PFSK-1 (cell line): ENCODE measurements at regions not wholly inside any gene's neighbourhood (a gene's known extent, or its start where the extent isn't known, plus 50 kb on each side); places are given as distances from the start of the nearest gene placed in this dataset.

Experiments
- POLR2AphosphoS5 ChIP-seq: IDR thresholded peaks from 2 replicates; pipeline ENCODE4 v1.6.1; 2012; ENCODE audit warnings: low read depth, mild to moderate bottlenecking, control low read depth, low read length, moderate library complexity
- SIN3A ChIP-seq: IDR thresholded peaks from 2 replicates; pipeline ENCODE4 v1.6.1; 2012; ENCODE audit warnings: mild to moderate bottlenecking, low read length, moderate library complexity, borderline replicate concordance; ENCODE audit not compliant: insufficient read depth
- TAF1 ChIP-seq: IDR thresholded peaks from 2 replicates; pipeline ENCODE4 v1.6.1; 2012; ENCODE audit warnings: low read length, control low read depth, borderline replicate concordance; ENCODE audit not compliant: insufficient read depth

DNA sequence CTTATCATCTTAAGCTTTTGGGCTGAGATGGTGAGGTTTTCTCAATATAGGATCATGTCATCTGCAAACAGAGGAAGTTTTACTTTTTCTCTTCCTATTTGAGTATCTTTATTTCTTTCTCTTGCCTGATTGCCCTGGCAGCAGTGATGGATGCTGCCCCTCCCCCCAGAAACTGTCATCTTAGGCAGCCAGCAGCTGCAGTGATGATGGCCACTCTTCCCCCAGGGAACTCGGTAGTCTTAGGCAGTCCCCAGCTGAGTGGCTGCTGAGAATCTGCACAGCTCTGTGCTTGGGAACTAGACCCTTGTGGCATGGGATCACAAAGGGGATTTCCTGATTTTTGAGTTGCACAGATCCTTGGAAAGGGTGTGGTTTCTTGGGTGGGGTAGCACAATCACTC, 791.1 kb upstream of the ALCAM start:
- TF ChIP-seq POLR2AphosphoS5: no peak
- no peak for TF ChIP-seq TAF1
- TF ChIP-seq SIN3A: no peak
